K562 (cell line): ENCODE measurements at regions not wholly inside any gene's neighbourhood (a gene's known extent, or its start where the extent isn't known, plus 50 kb on each side); places are given as distances from the start of the nearest gene placed in this dataset.

Experiments used
- ATAC-seq: fragments of 200-7000 bp; cut with Tn5 transposase; 3 replicates; pipeline ENCODE4 v1.9.1; 2020; ENCODE audit warnings: moderate library complexity
- BruUV-seq: library from RNA; stranded (reverse); fragments of 400-500 nt; replicated peaks from 2 replicates; lab custom pipeline; 2021; lab: Mats Ljungman, UMichigan
- CTCF ChIA-PET: fragments of 300-600 bp; formaldehyde crosslinking; extraction: SDS; loops from one replicate; lab custom pipeline; 2021; ENCODE audit warnings: low intra/inter-chr PET ratio; lab: Yijun Ruan, JAX
- POLR2A ChIA-PET: fragments of 300-600, 350-650 bp; sonication (Branson Sonifier 250); formaldehyde crosslinking; extraction: SDS; loops from one replicate; lab custom pipeline; 2021; ENCODE audit warnings: antibody characterized with exemption, inconsistent platforms; lab: Yijun Ruan, JAX
- DNase-seq, 4 experiments: peaks; one replicate each; pipeline versions ENCODE4 v3.0.0 to v3.0.0-alpha.2; 2011 to 2018; ENCODE audit warnings: low spot score in 3 of 4, mixed read lengths in 3 of 4; ENCODE audit errors: extremely low read depth in 1 of 4
- FAIRE-seq: peaks from 2 replicates; lab custom pipeline; 2011; peaks lifted over from hg19 to GRCh38; lab: Jason Lieb, UNC
- H2AFZ ChIP-seq: 2 replicates; pipeline ENCODE4 v1.6.0; 2011; ENCODE audit warnings: low read depth, low read length, control low read depth, inconsistent platforms
- H3K27ac ChIP-seq: fragments of 200-600 bp; 3 replicates; pipeline ENCODE4 v1.8.0; 2011; ENCODE audit warnings: low read depth, mild to moderate bottlenecking, control low read depth, inconsistent platforms, low read length, moderate library complexity, mixed read lengths; ENCODE audit errors: extremely low read depth
- H3K27me3 ChIP-seq, 2 experiments: fragments of 300-600 bp in 1 of 2; 2 replicates in 1 of 2; 3 replicates in 1 of 2; pipeline versions ENCODE4 v1.6.0 to v1.8.0; 2011; ENCODE audit warnings: inconsistent platforms in 2 of 2, low read length in 2 of 2, mild to moderate bottlenecking in 1 of 2, mixed read lengths in 1 of 2, moderate library complexity in 1 of 2; ENCODE audit not compliant: control insufficient read depth in 2 of 2, insufficient read depth in 2 of 2
- H3K36me3 ChIP-seq: fragments of 300-600 bp; 3 replicates; pipeline ENCODE4 v1.8.0; 2011; ENCODE audit warnings: mild to moderate bottlenecking, low read length, inconsistent platforms; ENCODE audit not compliant: control insufficient read depth, insufficient read depth
- H3K4me1 ChIP-seq, 2 experiments: fragments of 200-600 bp in 1 of 2; replicated peaks in 1 of 2; 2 replicates in 1 of 2; 3 replicates in 1 of 2; pipeline versions ENCODE4 v1.5.1 to v1.8.0; 2011; ENCODE audit warnings: inconsistent platforms in 2 of 2, low read length in 2 of 2, mild to moderate bottlenecking in 1 of 2, mixed read lengths in 1 of 2, moderate library complexity in 1 of 2; ENCODE audit not compliant: control insufficient read depth in 2 of 2, insufficient read depth in 2 of 2
- H3K4me2 ChIP-seq: 2 replicates; pipeline ENCODE4 v1.6.1; 2011; ENCODE audit warnings: low read length, control low read depth, inconsistent platforms, mixed read lengths; ENCODE audit not compliant: insufficient read depth
- H3K4me3 ChIP-seq: fragments of 200-600 bp; sonication (generic), shearing (Covaris generic); 2 replicates; pipeline ENCODE4 v1.5.1; 2016; ENCODE audit warnings: control low read depth, inconsistent platforms
- H3K79me2 ChIP-seq: fragments of 200-600 bp; 3 replicates; pipeline ENCODE4 v1.8.0; 2011; ENCODE audit warnings: low read length, inconsistent platforms; ENCODE audit not compliant: control insufficient read depth, insufficient read depth
- H3K9ac ChIP-seq, 2 experiments: 2 replicates each; pipeline versions ENCODE4 v1.6.0 to v1.6.1; 2011; ENCODE audit warnings: low read depth in 2 of 2, low read length in 2 of 2, control low read depth in 1 of 2, inconsistent platforms in 1 of 2, mild to moderate bottlenecking in 1 of 2, mixed read lengths in 1 of 2; ENCODE audit not compliant: insufficient read depth in 1 of 2
- H3K9me1 ChIP-seq: one replicate; pipeline ENCODE4 v1.6.0; 2011; ENCODE audit warnings: inconsistent platforms, mild to moderate bottlenecking, low read length, moderate library complexity; ENCODE audit not compliant: control insufficient read depth, insufficient read depth
- H3K9me3 ChIP-seq: replicated peaks from 2 replicates; pipeline ENCODE4 v1.5.1; 2011; ENCODE audit warnings: low read depth, low read length, inconsistent platforms; ENCODE audit not compliant: control insufficient read depth, insufficient read depth
- H4K20me1 ChIP-seq: replicated peaks from 2 replicates; pipeline ENCODE4 v1.6.1; 2011; ENCODE audit warnings: low read length, inconsistent platforms, mixed read lengths; ENCODE audit not compliant: control insufficient read depth, insufficient read depth
- CBX3 ChIP-seq, 2 experiments: IDR thresholded peaks; 1 replicate in 1 of 2; 2 replicates in 1 of 2; pipeline ENCODE4 v1.6.1; 2012; ENCODE audit warnings: inconsistent platforms in 2 of 2, low read length in 2 of 2, borderline replicate concordance in 1 of 2, control low read depth in 1 of 2
- CEBPG ChIP-seq, 3 experiments: fragments of 200-800 bp in 1 of 3; sonication (Bioruptor generic) in 1 of 3; sonication (generic) in 1 of 3; formaldehyde crosslinking in 1 of 3; IDR thresholded peaks in 2 of 3; conservative IDR thresholded peaks in 1 of 3; 2 replicates each; pipeline versions ENCODE4 v1.6.1 to v1.8.0; 2016 to 2022; ENCODE audit warnings: missing compliant biosample characterization in 2 of 3, missing genetic modification characterization in 2 of 3, mild to moderate bottlenecking in 1 of 3, missing genetic modification reagents in 1 of 3
- DMBX1 ChIP-seq: fragments of 250-450 bp; sonication (Bioruptor Pico); IDR thresholded peaks from 2 replicates; pipeline ENCODE4 v1.8.0; 2022; ENCODE audit warnings: inconsistent platforms, mild to moderate bottlenecking, moderate library complexity, borderline replicate concordance
- ETV6 ChIP-seq, 3 experiments: fragments of 150-350 bp in 1 of 3; sonication (generic) in 1 of 3; formaldehyde crosslinking in 1 of 3; IDR thresholded peaks; 2 replicates each; pipeline versions ENCODE4 v1.6.1 to v1.8.0; 2014 to 2022; ENCODE audit warnings: borderline replicate concordance in 2 of 3, low read depth in 2 of 3, antibody characterized with exemption in 1 of 3, low read length in 1 of 3, mild to moderate bottlenecking in 1 of 3, missing genetic modification reagents in 1 of 3
- FOXM1 ChIP-seq, 2 experiments: fragments of 450-650 bp in 1 of 2; sonication (generic) in 1 of 2; formaldehyde crosslinking in 1 of 2; IDR thresholded peaks; 2 replicates each; pipeline versions ENCODE4 v1.6.1 to v1.9.0; 2017 to 2022; ENCODE audit warnings: low read depth in 2 of 2, mild to moderate bottlenecking in 2 of 2, missing genetic modification reagents in 1 of 2, moderate library complexity in 1 of 2
- FOXP1 ChIP-seq: sonication (generic); formaldehyde crosslinking; IDR thresholded peaks from 2 replicates; pipeline ENCODE4 v1.8.0; 2022; ENCODE audit warnings: mild to moderate bottlenecking, missing genetic modification reagents
- NFIC ChIP-seq: fragments of 450-650 bp; IDR thresholded peaks from 2 replicates; pipeline ENCODE4 v1.6.1; 2017; ENCODE audit warnings: mild to moderate bottlenecking, inconsistent platforms
- SOX6 ChIP-seq: fragments of 450-650 bp; IDR thresholded peaks from 2 replicates; pipeline ENCODE4 v1.6.1; 2014; ENCODE audit warnings: mild to moderate bottlenecking
- TAF7 ChIP-seq: fragments of 450-650 bp; IDR thresholded peaks from 2 replicates; pipeline ENCODE4 v1.6.1; 2016; ENCODE audit warnings: missing genetic modification characterization, missing compliant biosample characterization
- U2AF1 ChIP-seq: fragments of 200-400 bp; formaldehyde crosslinking; optimal IDR thresholded peaks from 2 replicates; pipeline ENCODE3; 2017; ENCODE audit warnings: mild to moderate bottlenecking, low read depth, low read length, moderate library complexity
- ZC3H8 ChIP-seq: fragments of 450-650 bp; IDR thresholded peaks from 2 replicates; pipeline ENCODE4 v1.6.1; 2017
- ZNF354B ChIP-seq: fragments of 250-450 bp; sonication (Bioruptor Pico); IDR thresholded peaks from 2 replicates; pipeline ENCODE4 v1.4.0; 2020
- WGBS: fragments of 100-300 bp; shearing (Covaris generic); methylation state at CpG from one replicate; pipeline ENCODE4 v1.1.6; 2016; ENCODE audit warnings: low coverage, mixed read lengths; ENCODE audit not compliant: insufficient coverage; ENCODE audit errors: missing lambda C conversion rate; 5-methylcytosine and 5-hydroxymethylcytosine counted together
- in situ Hi-C: fragments of 300-500 bp; cut with MboI; formaldehyde crosslinking; loops from 4 replicates; pipeline ENCODE4 v1.15.0; 2018; ENCODE audit warnings: inconsistent platforms, mixed read lengths
- intact Hi-C: fragments of 100-400 bp; cut with micrococcal nuclease; formaldehyde crosslinking; loops from 2 replicates; pipeline ENCODE4 v1.14.2; 2022
- TF ChIP-seq, protein P1 (sequence below): fragments of 450-650 bp; IDR thresholded peaks from 2 replicates; pipeline ENCODE4 v1.6.1; 2016; ENCODE audit warnings: low read depth, mild to moderate bottlenecking, moderate library complexity
- TF ChIP-seq, protein P2 (sequence below): fragments of 450-650 bp; IDR thresholded peaks from 2 replicates; pipeline ENCODE4 v1.6.1; 2018; ENCODE audit warnings: mild to moderate bottlenecking, low read depth; ENCODE audit not compliant: partially characterized antibody
- TF ChIP-seq, protein P3 (sequence below): sonication (generic); formaldehyde crosslinking; IDR thresholded peaks from 2 replicates; pipeline ENCODE4 v1.9.0; 2022; ENCODE audit warnings: mild to moderate bottlenecking, missing genetic modification reagents

DNA sequence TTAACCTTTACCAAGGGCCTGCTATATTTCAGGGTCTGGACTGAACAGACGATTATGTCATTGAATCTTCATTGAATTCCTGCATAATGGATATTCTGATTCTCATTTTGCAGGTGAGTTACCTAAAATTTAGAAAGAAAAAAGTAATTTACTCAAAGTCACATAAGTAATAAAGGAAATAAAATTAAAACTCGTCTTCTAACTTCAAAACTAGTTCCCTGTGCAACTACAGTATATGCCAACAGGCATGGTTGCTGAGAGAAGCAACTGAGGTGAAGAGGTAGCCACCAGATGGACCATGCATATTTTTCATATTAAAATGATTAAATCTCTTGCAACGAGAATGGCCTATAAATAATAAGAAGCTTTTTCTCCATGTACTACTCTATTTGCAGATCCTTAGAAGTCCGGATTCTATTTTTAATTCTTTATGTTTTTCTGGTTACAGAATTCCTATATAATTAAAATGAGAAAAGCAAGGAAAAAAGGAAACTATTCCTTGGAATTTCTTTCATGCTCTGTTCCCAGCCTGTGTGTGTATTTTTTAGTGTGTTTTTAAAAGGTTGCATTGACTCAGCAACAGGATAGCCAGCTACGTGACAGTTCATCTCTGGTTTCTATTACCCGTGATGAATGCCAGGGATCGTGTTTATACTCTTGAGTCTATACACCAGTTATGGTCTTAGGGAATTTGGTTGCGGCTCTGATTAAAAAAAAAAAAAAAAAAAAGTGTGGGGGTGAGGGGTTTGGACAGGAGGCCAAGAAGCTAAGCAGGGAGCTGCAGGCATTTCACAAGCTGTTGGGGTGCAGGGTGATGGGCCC lies 186.8 kb downstream of the ETS1 start:
- no peak for ATAC-seq
- POLR2A ChIA-PET = no interaction called here
- DNase-seq = no peak
- no peaks in the 10 kb centered on the region for H3K4me1 ChIP-seq
- H3K79me2 ChIP-seq = no peaks in the 10 kb centered on the region
- H2AFZ ChIP-seq = no peak overlapping the region
- H3K9me3 ChIP-seq = no peaks in the 10 kb centered on the region
- BruUV-seq = no TSS peak
- H3K27me3 ChIP-seq = no peaks in the 10 kb centered on the region
- no peaks in the 10 kb centered on the region for H3K36me3 ChIP-seq
- no peak overlapping the region for H3K27ac ChIP-seq
- in situ Hi-C loops (no loop called here), intact Hi-C loops (no loop called here)
- 0% methylated on average over 8 of the region's 8 CpGs for WGBS
- no peak overlapping the region for H3K4me3 ChIP-seq
- no peaks in the 10 kb centered on the region for H3K9me1 ChIP-seq
- no peaks in the 10 kb centered on the region for H4K20me1 ChIP-seq
- FAIRE-seq = no peak
- H3K4me2 ChIP-seq = no peak overlapping the region
- CTCF ChIA-PET = no interaction called here
- H3K9ac ChIP-seq = no peak overlapping the region
- no peak for TF ChIP-seq ZNF354B
- TF ChIP-seq DMBX1 (CRISPR knock-in tag) = no peak
- TF ChIP-seq FOXM1 (IDR thresholded peaks at IDR 0.05; ENCODE audit: low read depth) = no peak
- TF ChIP-seq FOXM1 (CRISPR knock-in tag; IDR thresholded peaks at IDR 0.05; ENCODE audit: low read depth) = no peak
- no peak for TF ChIP-seq SOX6
- no peak for TF ChIP-seq NFIC
- TF ChIP-seq TAF7 (tag) = no peak
- no peak for TF ChIP-seq CEBPG (CRISPR knock-in tag; IDR thresholded peaks at IDR 0.05)
- TF ChIP-seq CEBPG (tag; conservative IDR thresholded peaks at IDR 0.05 in 1 of 2, IDR thresholded peaks at IDR 0.05 in 1 of 2) = no peak
- TF ChIP-seq U2AF1 = no peak
- TF ChIP-seq, protein P1, sequence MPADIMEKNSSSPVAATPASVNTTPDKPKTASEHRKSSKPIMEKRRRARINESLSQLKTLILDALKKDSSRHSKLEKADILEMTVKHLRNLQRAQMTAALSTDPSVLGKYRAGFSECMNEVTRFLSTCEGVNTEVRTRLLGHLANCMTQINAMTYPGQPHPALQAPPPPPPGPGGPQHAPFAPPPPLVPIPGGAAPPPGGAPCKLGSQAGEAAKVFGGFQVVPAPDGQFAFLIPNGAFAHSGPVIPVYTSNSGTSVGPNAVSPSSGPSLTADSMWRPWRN = no peak
- no peak for TF ChIP-seq CBX3 (IDR thresholded peaks at IDR 0.05; ENCODE audit: borderline replicate concordance in 1 of 2, low read length in 2 of 2)
- TF ChIP-seq ZC3H8 = no peak
- TF ChIP-seq ETV6 (IDR thresholded peaks at IDR 0.05; ENCODE audit: borderline replicate concordance in 1 of 2, low read depth in 2 of 2, low read length in 1 of 2) = no peak
- no peak for TF ChIP-seq ETV6 (CRISPR knock-in tag; IDR thresholded peaks at IDR 0.05; ENCODE audit: borderline replicate concordance)
- TF ChIP-seq, protein P2, sequence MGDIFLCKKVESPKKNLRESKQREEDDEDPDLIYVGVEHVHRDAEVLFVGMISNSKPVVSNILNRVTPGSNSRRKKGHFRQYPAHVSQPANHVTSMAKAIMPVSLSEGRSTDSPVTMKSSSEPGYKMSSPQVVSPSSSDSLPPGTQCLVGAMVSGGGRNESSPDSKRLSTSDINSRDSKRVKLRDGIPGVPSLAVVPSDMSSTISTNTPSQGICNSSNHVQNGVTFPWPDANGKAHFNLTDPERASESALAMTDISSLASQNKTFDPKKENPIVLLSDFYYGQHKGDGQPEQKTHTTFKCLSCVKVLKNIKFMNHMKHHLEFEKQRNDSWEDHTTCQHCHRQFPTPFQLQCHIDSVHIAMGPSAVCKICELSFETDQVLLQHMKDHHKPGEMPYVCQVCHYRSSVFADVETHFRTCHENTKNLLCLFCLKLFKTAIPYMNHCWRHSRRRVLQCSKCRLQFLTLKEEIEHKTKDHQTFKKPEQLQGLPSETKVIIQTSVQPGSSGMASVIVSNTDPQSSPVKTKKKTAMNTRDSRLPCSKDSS = no peak
- TF ChIP-seq FOXP1 = no peak
- TF ChIP-seq, protein P3, sequence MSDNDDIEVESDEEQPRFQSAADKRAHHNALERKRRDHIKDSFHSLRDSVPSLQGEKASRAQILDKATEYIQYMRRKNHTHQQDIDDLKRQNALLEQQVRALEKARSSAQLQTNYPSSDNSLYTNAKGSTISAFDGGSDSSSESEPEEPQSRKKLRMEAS (CRISPR knock-in tag) = no peak
